Peyer's patch (tissue), 4 donors: ENCODE measurements at regions not wholly inside any gene's neighbourhood (a gene's known extent, or its start where the extent isn't known, plus 50 kb on each side); places are given as distances from the start of the nearest gene placed in this dataset.

Experiments used
- DNase-seq, 3 donors: peaks; one replicate each; pipeline ENCODE4 v3.0.0-alpha.2; 2017 to 2019
- H3K27ac ChIP-seq, 4 donors: fragments of 200-600 bp; sonication (generic); one replicate each; pipeline ENCODE4 v1.5.1; 2016 to 2019
- H3K27me3 ChIP-seq, 2 donors: fragments of 200-600 bp; sonication (generic); one replicate each; pipeline ENCODE4 v1.5.1; 2019
- H3K36me3 ChIP-seq, 3 donors: fragments of 200-600 bp; sonication (generic); one replicate each; pipeline ENCODE4 v1.5.1; 2016 to 2019
- H3K4me1 ChIP-seq, 4 donors: fragments of 200-600 bp; sonication (generic); one replicate each; pipeline ENCODE4 v1.5.1; 2016 to 2019
- H3K4me3 ChIP-seq, 4 donors: fragments of 200-600 bp; sonication (generic); 1 replicate in 3 of 4; 2 replicates in 1 of 4; pipeline ENCODE4 v1.5.1; 2016 to 2019; ENCODE audit warnings: mild to moderate bottlenecking in 1 of 4
- H3K9me3 ChIP-seq, 4 donors: fragments of 200-600 bp; sonication (generic); one replicate each; pipeline ENCODE4 v1.5.1; 2016 to 2019; ENCODE audit warnings: mild to moderate bottlenecking in 1 of 4
- CTCF ChIP-seq, 6 experiments: fragments of 450-650 bp in 4 of 6; fragments of 200-600 bp in 2 of 6; sonication (generic) in 1 of 6; IDR thresholded peaks; one replicate each; pipeline ENCODE4 v1.5.1; 2017 to 2019; ENCODE audit warnings: antibody characterized with exemption in 6 of 6, mild to moderate bottlenecking in 3 of 6, moderate library complexity in 1 of 6
- POLR2A ChIP-seq, 2 donors: fragments of 450-650 bp; IDR thresholded peaks; one replicate each; pipeline ENCODE4 v1.5.1; 2017; ENCODE audit warnings: antibody characterized with exemption in 2 of 2, mild to moderate bottlenecking in 2 of 2, moderate library complexity in 2 of 2

- no peak overlapping the region for H3K4me3 ChIP-seq
- no peaks in the 10 kb centered on the region for H3K27me3 ChIP-seq
- no peaks in the 10 kb centered on the region for H3K36me3 ChIP-seq
- no peaks in the 10 kb centered on the region for H3K4me1 ChIP-seq
- H3K9me3 ChIP-seq: no peaks in the 10 kb centered on the region
- peak overlapping the region in 1 of 4 donors; percentile 10 for H3K27ac ChIP-seq
- no peak for TF ChIP-seq CTCF (IDR thresholded peaks at IDR 0.05)
- TF ChIP-seq POLR2A (IDR thresholded peaks at IDR 0.05): no peak
- no peak for DNase-seq
Observed at GRCh38 chr4:41443340-41444079, 94.4 kb upstream of the LIMCH1 start.

GRCh38 chr4:41446391-41446790 lies 91.6 kb upstream of the LIMCH1 start:
- Histone ChIP-seq H3K36me3 (no peaks in the 10 kb centered on the region), H3K4me1 (no peaks in the 10 kb centered on the region), H3K27me3 (no peaks in the 10 kb centered on the region), H3K9me3 (no peaks in the 10 kb centered on the region), H3K4me3 (no peak overlapping the region), H3K27ac (no peak overlapping the region)
- TF ChIP-seq CTCF (IDR thresholded peaks at IDR 0.05): no peak
- no peak for TF ChIP-seq POLR2A (IDR thresholded peaks at IDR 0.05)
- DNase-seq: no peak

GRCh38 chr4:41446981-41447725 lies 90.8 kb upstream of the LIMCH1 start:
- H3K4me1 ChIP-seq: no peaks in the 10 kb centered on the region
- no peak for TF ChIP-seq CTCF (IDR thresholded peaks at IDR 0.05)
- TF ChIP-seq POLR2A (IDR thresholded peaks at IDR 0.05): no peak
- DNase-seq: no peak

GRCh38 chr4:41448934-41449333 lies 89.0 kb upstream of the LIMCH1 start:
- Histone ChIP-seq H3K36me3 (no peaks in the 10 kb centered on the region), H3K27ac (no peak overlapping the region), H3K4me3 (no peak overlapping the region), H3K27me3 (no peaks in the 10 kb centered on the region), H3K4me1 (no peaks in the 10 kb centered on the region), H3K9me3 (no peaks in the 10 kb centered on the region)
- no peak for TF ChIP-seq CTCF (IDR thresholded peaks at IDR 0.05)
- no peak for TF ChIP-seq POLR2A (IDR thresholded peaks at IDR 0.05)
- peak in 1 of 3 donors; percentile 68 for DNase-seq

More at GRCh38 chr4:41446981-41447725, 90.8 kb upstream of the LIMCH1 start:
- Histone ChIP-seq H3K36me3 (no peaks in the 10 kb centered on the region), H3K27me3 (no peaks in the 10 kb centered on the region), H3K4me3 (no peak overlapping the region), H3K27ac (no peak overlapping the region), H3K9me3 (no peaks in the 10 kb centered on the region)

GRCh38 chr4:41451961-41452360 lies 86.0 kb upstream of the LIMCH1 start:
- TF ChIP-seq POLR2A (IDR thresholded peaks at IDR 0.05): no peak
- TF ChIP-seq CTCF (IDR thresholded peaks at IDR 0.05): no peak
- Histone ChIP-seq H3K4me1 (peaks cover 0 to 4% (median 0%) of the 10 kb centered on the region in 4 donors), H3K27me3 (no peaks in the 10 kb centered on the region), H3K27ac (no peak overlapping the region), H3K36me3 (no peaks in the 10 kb centered on the region), H3K4me3 (no peak overlapping the region), H3K9me3 (no peaks in the 10 kb centered on the region)
- no peak for DNase-seq
